ENCODE measurements at regions not wholly inside any gene's neighbourhood (a gene's known extent, or its start where the extent isn't known, plus 50 kb on each side); places are given as distances from the start of the nearest gene placed in this dataset.

- TF ChIP-seq ZBTB7A (IDR thresholded peaks at IDR 0.05; ENCODE audit: low read depth) (no peak), YY1 (IDR thresholded peaks at IDR 0.05; ENCODE audit: low read depth) (no peak), TAF1 (IDR thresholded peaks at IDR 0.05; ENCODE audit: low read depth) (no peak), TCF12 (IDR thresholded peaks at IDR 0.05; ENCODE audit: low read depth) (no peak), FOXM1 (IDR thresholded peaks at IDR 0.05; ENCODE audit: borderline replicate concordance, low read depth) (no peak), REST (IDR thresholded peaks at IDR 0.05; ENCODE audit: low read depth) (no peak), USF1 (IDR thresholded peaks at IDR 0.05) (no peak), CREB1 (IDR thresholded peaks at IDR 0.05; ENCODE audit: low read depth) (no peak), RAD21 (IDR thresholded peaks at IDR 0.05; ENCODE audit: low read depth) (no peak), MAX (IDR thresholded peaks at IDR 0.05) (no peak), CEBPB (IDR thresholded peaks at IDR 0.05) (no peak), EP300 (IDR thresholded peaks at IDR 0.05; ENCODE audit: borderline replicate concordance) (no peak), NFIC (IDR thresholded peaks at IDR 0.05) (no peak), TEAD4 (IDR thresholded peaks at IDR 0.05) (no peak), EGR1 (IDR thresholded peaks at IDR 0.05) (no peak)
These were observed 173.3 kb downstream of the ALDH1A2 start for GRCh38 chr15:57892181-57892580.

GRCh38 chr15:57893040-57893439 lies 172.5 kb downstream of the ALDH1A2 start:
- TF ChIP-seq REST (IDR thresholded peaks at IDR 0.05; ENCODE audit: low read depth) (no peak), EGR1 (IDR thresholded peaks at IDR 0.05) (no peak), NFIC (IDR thresholded peaks at IDR 0.05) (no peak)

GRCh38 chr15:57895291-57895690 lies 170.2 kb downstream of the ALDH1A2 start:
- TF ChIP-seq NFIC (IDR thresholded peaks at IDR 0.05) (no peak), TCF12 (IDR thresholded peaks at IDR 0.05; ENCODE audit: low read depth) (no peak), RAD21 (IDR thresholded peaks at IDR 0.05; ENCODE audit: low read depth) (no peak), ZBTB7A (IDR thresholded peaks at IDR 0.05; ENCODE audit: low read depth) (no peak), MAX (IDR thresholded peaks at IDR 0.05) (no peak), EP300 (IDR thresholded peaks at IDR 0.05; ENCODE audit: borderline replicate concordance) (no peak), REST (IDR thresholded peaks at IDR 0.05; ENCODE audit: low read depth) (no peak), TAF1 (IDR thresholded peaks at IDR 0.05; ENCODE audit: low read depth) (no peak), USF1 (IDR thresholded peaks at IDR 0.05) (no peak), TEAD4 (IDR thresholded peaks at IDR 0.05) (no peak), CREB1 (IDR thresholded peaks at IDR 0.05; ENCODE audit: low read depth) (no peak), FOXM1 (IDR thresholded peaks at IDR 0.05; ENCODE audit: borderline replicate concordance, low read depth) (no peak), EGR1 (IDR thresholded peaks at IDR 0.05) (no peak), CEBPB (IDR thresholded peaks at IDR 0.05) (no peak), YY1 (IDR thresholded peaks at IDR 0.05; ENCODE audit: low read depth) (no peak)

- TF ChIP-seq ZBTB7A (IDR thresholded peaks at IDR 0.05; ENCODE audit: low read depth) (no peak), RAD21 (IDR thresholded peaks at IDR 0.05; ENCODE audit: low read depth) (no peak), CEBPB (IDR thresholded peaks at IDR 0.05) (no peak), FOXM1 (IDR thresholded peaks at IDR 0.05; ENCODE audit: borderline replicate concordance, low read depth) (no peak)
These were observed 169.4 kb downstream of the ALDH1A2 start for GRCh38 chr15:57896114-57896513.

- no peak for TF ChIP-seq USF1 (IDR thresholded peaks at IDR 0.05)
These were observed 167.6 kb downstream of the ALDH1A2 start for GRCh38 chr15:57897870-57898269.

Measured in Ishikawa (cell line).